Suprapubic skin (tissue), 4 donors: ENCODE measurements at regions not wholly inside any gene's neighbourhood (a gene's known extent, or its start where the extent isn't known, plus 50 kb on each side); places are given as distances from the start of the nearest gene placed in this dataset.

Source experiments
- DNase-seq, 2 donors: peaks; one replicate each; pipeline ENCODE4 v3.0.0-alpha.2; 2019; ENCODE audit warnings: low spot score in 2 of 2
- H3K27ac ChIP-seq: fragments of 200-600 bp; sonication (generic); one replicate; pipeline ENCODE4 v1.5.1; 2019
- H3K27me3 ChIP-seq: fragments of 200-600 bp; sonication (generic); one replicate; pipeline ENCODE4 v1.5.1; 2019
- H3K36me3 ChIP-seq: fragments of 200-600 bp; sonication (generic); one replicate; pipeline ENCODE4 v1.5.1; 2019
- H3K4me1 ChIP-seq: fragments of 200-600 bp; sonication (generic); one replicate; pipeline ENCODE4 v1.5.1; 2019
- H3K4me3 ChIP-seq: fragments of 200-600 bp; sonication (generic); one replicate; pipeline ENCODE4 v1.5.1; 2019; ENCODE audit warnings: mild to moderate bottlenecking
- H3K9me3 ChIP-seq: fragments of 200-600 bp; sonication (generic); one replicate; pipeline ENCODE4 v1.5.1; 2019
- CTCF ChIP-seq, 2 donors: fragments of 200-600 bp in 1 of 2; fragments of 450-650 bp in 1 of 2; sonication (generic) in 1 of 2; IDR thresholded peaks; one replicate each; pipeline ENCODE4 v1.5.1; 2016 to 2019; ENCODE audit warnings: antibody characterized with exemption in 2 of 2, mild to moderate bottlenecking in 1 of 2, moderate library complexity in 1 of 2
- EP300 ChIP-seq: sonication (generic); formaldehyde crosslinking; IDR thresholded peaks from one replicate; pipeline ENCODE4 v1.6.1; 2017; ENCODE audit warnings: antibody characterized with exemption
- POLR2A ChIP-seq, 2 donors: fragments of 450-650 bp; IDR thresholded peaks; one replicate each; pipeline ENCODE4 v1.6.1; 2017; ENCODE audit warnings: antibody characterized with exemption in 2 of 2, mild to moderate bottlenecking in 2 of 2, moderate library complexity in 2 of 2
- POLR2AphosphoS5 ChIP-seq, 3 donors: sonication (generic); formaldehyde crosslinking; IDR thresholded peaks; one replicate each; pipeline ENCODE4 v1.6.1; 2017; ENCODE audit warnings: antibody characterized with exemption in 3 of 3
- WGBS: methylation state at CpG from one replicate; pipeline ENCODE4 v1.1.5; 2018; 5-methylcytosine and 5-hydroxymethylcytosine counted together

DNA sequence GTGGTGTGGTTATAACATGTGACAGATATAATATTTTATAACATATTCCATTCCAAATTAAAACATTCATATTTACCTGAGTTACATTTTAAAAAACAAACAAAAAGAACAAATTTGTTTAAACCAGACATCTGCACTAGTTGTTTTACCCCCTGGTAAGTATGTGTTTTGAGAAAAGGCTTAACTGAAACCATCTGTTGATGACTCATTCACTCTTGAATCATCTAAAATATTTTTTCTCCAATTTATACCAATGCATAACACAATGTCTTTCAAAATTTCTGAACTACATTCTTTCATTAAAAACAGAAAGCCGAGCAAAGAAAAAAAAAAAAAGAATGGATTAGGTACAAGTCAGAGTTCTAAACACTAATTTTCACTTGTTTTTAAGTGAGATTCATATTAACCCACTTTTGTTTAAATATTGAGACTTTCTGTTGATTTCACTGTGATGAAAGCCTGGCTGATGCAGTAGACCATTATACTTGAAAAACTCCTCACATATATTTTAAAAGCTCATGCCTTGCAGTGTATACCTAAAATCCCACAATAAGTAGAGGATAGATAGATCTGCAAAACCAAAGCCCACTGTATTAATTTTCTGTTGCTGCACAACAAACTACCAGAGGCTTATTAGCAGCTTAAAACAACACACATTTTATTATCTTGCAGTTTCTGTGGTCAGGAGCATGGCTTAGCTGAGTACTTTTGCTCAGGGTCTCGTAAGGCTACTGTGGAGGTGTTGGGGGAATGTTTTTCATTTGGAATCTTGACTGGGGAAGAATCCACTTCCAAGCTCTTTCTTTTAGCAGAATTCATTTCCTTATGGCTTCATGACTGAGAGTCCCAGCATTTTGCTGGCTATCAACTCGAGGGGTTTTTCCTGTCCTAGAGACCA is 221.5 kb downstream of the PCDH18 start:
- H3K27ac ChIP-seq = no peak overlapping the region
- no peak for DNase-seq

GRCh38 chr4:137310166-137310565 is 222.1 kb downstream of the PCDH18 start:
- H3K4me3 ChIP-seq = no peak overlapping the region
- TF ChIP-seq CTCF (IDR thresholded peaks at IDR 0.05) (no peak), EP300 (no peak), POLR2AphosphoS5 (IDR thresholded peaks at IDR 0.05) (no peak), POLR2A (IDR thresholded peaks at IDR 0.05) (no peak)
- no peaks in the 10 kb centered on the region for H3K27me3 ChIP-seq
- no peak for DNase-seq
- no peaks in the 10 kb centered on the region for H3K36me3 ChIP-seq
- H3K27ac ChIP-seq = peak overlapping the region; percentile 27
- H3K4me1 ChIP-seq = peaks cover 5% of the 10 kb centered on the region
- no peaks in the 10 kb centered on the region for H3K9me3 ChIP-seq

More for the DNA sequence above, 221.5 kb downstream of the PCDH18 start:
- TF ChIP-seq POLR2AphosphoS5 (IDR thresholded peaks at IDR 0.05) (no peak), CTCF (IDR thresholded peaks at IDR 0.05) (no peak), POLR2A (IDR thresholded peaks at IDR 0.05) (no peak), EP300 (no peak)
- no peak overlapping the region for H3K4me3 ChIP-seq
- peaks cover 5% of the 10 kb centered on the region for H3K4me1 ChIP-seq
- no peaks in the 10 kb centered on the region for H3K9me3 ChIP-seq
- no peaks in the 10 kb centered on the region for H3K27me3 ChIP-seq
- no peaks in the 10 kb centered on the region for H3K36me3 ChIP-seq
- 55% methylated on average over 3 of the region's 3 CpGs for WGBS

DNA sequence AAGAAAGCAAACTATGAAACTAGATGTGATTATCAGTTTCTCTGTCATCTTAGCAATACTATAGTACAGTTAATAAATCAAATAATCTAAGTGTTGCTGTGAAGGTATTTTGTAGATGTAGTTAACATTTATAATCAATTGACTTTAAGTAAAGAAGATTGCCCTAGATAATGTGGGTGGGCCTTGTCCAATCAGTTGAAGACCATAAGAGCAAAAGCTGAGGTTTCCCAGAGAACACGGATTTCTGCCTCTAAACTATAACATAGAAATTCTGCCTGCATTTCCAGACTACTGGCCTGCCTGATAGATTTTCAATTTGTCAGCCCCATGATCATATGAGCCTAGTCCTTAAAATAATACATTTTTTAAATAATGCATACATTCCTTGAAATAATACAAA is 222.9 kb downstream of the PCDH18 start:
- no peak for TF ChIP-seq CTCF (IDR thresholded peaks at IDR 0.05)
- TF ChIP-seq EP300 = no peak
- no peak for TF ChIP-seq POLR2A (IDR thresholded peaks at IDR 0.05)
- no peak for TF ChIP-seq POLR2AphosphoS5 (IDR thresholded peaks at IDR 0.05)
- 92% methylated on average over 1 of the region's 1 CpG for WGBS
- no peak overlapping the region for H3K27ac ChIP-seq
- H3K4me3 ChIP-seq = no peak overlapping the region
- H3K9me3 ChIP-seq = no peaks in the 10 kb centered on the region
- DNase-seq = no peak
- peaks cover 5% of the 10 kb centered on the region for H3K4me1 ChIP-seq
- no peaks in the 10 kb centered on the region for H3K27me3 ChIP-seq
- H3K36me3 ChIP-seq = no peaks in the 10 kb centered on the region

- no peak overlapping the region for H3K4me3 ChIP-seq
- H3K27ac ChIP-seq = no peak overlapping the region
- no peaks in the 10 kb centered on the region for H3K36me3 ChIP-seq
- H3K9me3 ChIP-seq = no peaks in the 10 kb centered on the region
- no peaks in the 10 kb centered on the region for H3K27me3 ChIP-seq
- H3K4me1 ChIP-seq = peaks cover 5% of the 10 kb centered on the region
- DNase-seq = no peak
- no peak for TF ChIP-seq EP300
- no peak for TF ChIP-seq POLR2AphosphoS5 (IDR thresholded peaks at IDR 0.05)
- no peak for TF ChIP-seq CTCF (IDR thresholded peaks at IDR 0.05)
Measured at GRCh38 chr4:137307806-137308205, 224.5 kb downstream of the PCDH18 start.

- no peaks in the 10 kb centered on the region for H3K27me3 ChIP-seq
- DNase-seq = no peak
- no peaks in the 10 kb centered on the region for H3K4me1 ChIP-seq
- no peak overlapping the region for H3K27ac ChIP-seq
- no peaks in the 10 kb centered on the region for H3K9me3 ChIP-seq
- no peak overlapping the region for H3K4me3 ChIP-seq
- H3K36me3 ChIP-seq = no peaks in the 10 kb centered on the region
- no peak for TF ChIP-seq CTCF (IDR thresholded peaks at IDR 0.05)
- TF ChIP-seq POLR2A (IDR thresholded peaks at IDR 0.05) = no peak
- no peak for TF ChIP-seq POLR2AphosphoS5 (IDR thresholded peaks at IDR 0.05)
- TF ChIP-seq EP300 = no peak
Measured at GRCh38 chr4:137300776-137301175, 231.5 kb downstream of the PCDH18 start.
